OCI-LY7 (cell line): ENCODE measurements at regions not wholly inside any gene's neighbourhood (a gene's known extent, or its start where the extent isn't known, plus 50 kb on each side); places are given as distances from the start of the nearest gene placed in this dataset.
"Not testable (repeated sequence)": the region's sequence is repeated elsewhere in the genome, so short reads cannot be mapped to it uniquely, and the experiment has no call there.

ENCODE experiments used
- BruUV-seq: library from RNA; stranded (reverse); fragments of 400-500 nt; replicated peaks from 2 replicates; lab custom pipeline; 2021; lab: Mats Ljungman, UMichigan
- CTCF ChIA-PET: fragments of 300-600 bp; sonication (Branson Sonifier 250); formaldehyde crosslinking; loops from one replicate; lab custom pipeline; 2022; ENCODE audit warnings: antibody characterized with exemption; ENCODE audit not compliant: unreplicated experiment; lab: Charles Lee
- POLR2A ChIA-PET: fragments of 300-600 bp; sonication (Branson Sonifier 250); formaldehyde crosslinking; loops from one replicate; lab custom pipeline; 2022; ENCODE audit warnings: antibody characterized with exemption; lab: Charles Lee
- DNase-seq: peaks from one replicate; pipeline ENCODE4 v3.0.0-alpha.2; 2015; ENCODE audit warnings: low spot score
- H2AFZ ChIP-seq: fragments of 200-600 bp; sonication (generic), shearing (Covaris generic); 2 replicates; pipeline ENCODE4 v1.6.1; 2014; ENCODE audit warnings: mild to moderate bottlenecking, antibody characterized with exemption, low read length, moderate library complexity
- H3K27ac ChIP-seq: fragments of 200-600 bp; sonication (generic); 2 replicates; pipeline ENCODE4 v1.5.1; 2014; ENCODE audit warnings: mixed run types, low read depth, mild to moderate bottlenecking, moderate library complexity, low read length, inconsistent platforms; ENCODE audit not compliant: poor library complexity, severe bottlenecking
- H3K36me3 ChIP-seq: fragments of 200-600 bp; sonication (generic); 2 replicates; pipeline ENCODE4 v1.6.1; 2014; ENCODE audit warnings: mild to moderate bottlenecking, antibody characterized with exemption, low read length, moderate library complexity, mixed read lengths; ENCODE audit not compliant: insufficient read depth
- H3K4me1 ChIP-seq: fragments of 200-600 bp; sonication (generic); 2 replicates; pipeline ENCODE4 v1.5.1; 2014; ENCODE audit warnings: mild to moderate bottlenecking, low read length; ENCODE audit not compliant: insufficient read depth, poor library complexity, severe bottlenecking
- H3K4me2 ChIP-seq: fragments of 200-600 bp; sonication (generic); 2 replicates; pipeline ENCODE4 v1.6.1; 2014; ENCODE audit warnings: mild to moderate bottlenecking, low read length
- H3K4me3 ChIP-seq: fragments of 200-600 bp; sonication (generic); 2 replicates; pipeline ENCODE4 v1.5.1; 2014; ENCODE audit warnings: mild to moderate bottlenecking, low read depth, low read length; ENCODE audit not compliant: poor library complexity, severe bottlenecking
- H3K79me2 ChIP-seq: fragments of 200-600 bp; sonication (generic); 2 replicates; pipeline ENCODE4 v1.6.1; 2016; ENCODE audit warnings: low read depth, mild to moderate bottlenecking, low read length, moderate library complexity, mixed read lengths; ENCODE audit not compliant: insufficient read depth
- H3K9me2 ChIP-seq: fragments of 200-600 bp; sonication (generic); 2 replicates; pipeline ENCODE4 v1.6.1; 2016; ENCODE audit warnings: mild to moderate bottlenecking, low read length, mixed read lengths; ENCODE audit not compliant: insufficient read depth
- H3K9me3 ChIP-seq: fragments of 200-600 bp; sonication (generic); 2 replicates; pipeline ENCODE4 v1.6.1; 2014; ENCODE audit warnings: mild to moderate bottlenecking, mixed run types, low read length, mixed read lengths
- H4K20me1 ChIP-seq: fragments of 200-600 bp; sonication (generic); 2 replicates; pipeline ENCODE4 v1.6.1; 2014; ENCODE audit warnings: mild to moderate bottlenecking, antibody characterized with exemption, low read length, moderate library complexity, mixed read lengths; ENCODE audit not compliant: insufficient read depth
- CTCF ChIP-seq: fragments of 200-600 bp; sonication (generic); conservative IDR thresholded peaks from 2 replicates; pipeline ENCODE4 v1.5.1; 2014; ENCODE audit warnings: mild to moderate bottlenecking, antibody characterized with exemption, low read length, moderate library complexity, mixed read lengths
- EZH2phosphoT487 ChIP-seq: fragments of 200-600 bp; sonication (generic); IDR thresholded peaks from 2 replicates; pipeline ENCODE4 v1.6.1; 2018; ENCODE audit warnings: low read depth, borderline replicate concordance, mild to moderate bottlenecking, mixed run types, antibody characterized with exemption, low read length, moderate library complexity, mixed read lengths
- intact Hi-C: fragments of 100-400 bp; cut with micrococcal nuclease; formaldehyde crosslinking; loops from one replicate; pipeline ENCODE4 v1.10.0; 2022; ENCODE audit not compliant: unreplicated experiment

GRCh38 chr7:8351654-8352053, 81.8 kb upstream of the NXPH1 start:
- BruUV-seq, H3K79me2 ChIP-seq, CTCF ChIA-PET, H3K9me3 ChIP-seq, H3K27ac ChIP-seq, H4K20me1 ChIP-seq, DNase-seq, H3K36me3 ChIP-seq, H3K9me2 ChIP-seq, POLR2A ChIA-PET, H2AFZ ChIP-seq, H3K4me2 ChIP-seq, H3K4me3 ChIP-seq, intact Hi-C loops, H3K4me1 ChIP-seq: not testable (repeated sequence)

- H3K4me2 ChIP-seq = no peak overlapping the region
- no peaks in the 10 kb centered on the region for H3K36me3 ChIP-seq
- H3K9me3 ChIP-seq = no peaks in the 10 kb centered on the region
- no peak for DNase-seq
- H3K79me2 ChIP-seq = no peaks in the 10 kb centered on the region
- H4K20me1 ChIP-seq = no peaks in the 10 kb centered on the region
- TF ChIP-seq CTCF (no peak), EZH2phosphoT487 (no peak)
- intact Hi-C loops = no loop called here
- H3K4me1 ChIP-seq = no peaks in the 10 kb centered on the region
- POLR2A ChIA-PET = no interaction called here
- H3K27ac ChIP-seq = no peak overlapping the region
- BruUV-seq = no TSS peak
- CTCF ChIA-PET = no interaction called here
- H3K9me2 ChIP-seq = no peaks in the 10 kb centered on the region
- H3K4me3 ChIP-seq = no peak overlapping the region
- H2AFZ ChIP-seq = no peak overlapping the region
Observed at GRCh38 chr7:8353991-8354390, 79.4 kb upstream of the NXPH1 start.

GRCh38 chr7:8354503-8354902, 78.9 kb upstream of the NXPH1 start:
- H3K4me3 ChIP-seq = no peak overlapping the region
- H3K4me1 ChIP-seq = no peaks in the 10 kb centered on the region
- no peaks in the 10 kb centered on the region for H3K79me2 ChIP-seq
- H3K9me3 ChIP-seq = no peaks in the 10 kb centered on the region
- no peaks in the 10 kb centered on the region for H3K9me2 ChIP-seq
- no TSS peak for BruUV-seq
- intact Hi-C loops = no loop called here
- no peak for DNase-seq
- no peak for TF ChIP-seq CTCF
- TF ChIP-seq EZH2phosphoT487 = no peak
- no peak overlapping the region for H2AFZ ChIP-seq
- ChIA-PET CTCF (no interaction called here), POLR2A (interaction anchor here (0.5 kb wide), 1 partner anchor 1545 kb away, joined by 4 read pairs; no protein-coding TSS in a partner anchor)
- H3K27ac ChIP-seq = no peak overlapping the region
- no peaks in the 10 kb centered on the region for H4K20me1 ChIP-seq
- H3K4me2 ChIP-seq = no peak overlapping the region
- H3K36me3 ChIP-seq = no peaks in the 10 kb centered on the region
